HG02763 (cell line): ENCODE measurements at regions not wholly inside any gene's neighbourhood (a gene's known extent, or its start where the extent isn't known, plus 50 kb on each side); places are given as distances from the start of the nearest gene placed in this dataset.
"Not testable (repeated sequence)": the region's sequence is repeated elsewhere in the genome, so short reads cannot be mapped to it uniquely, and the experiment has no call there.

Source experiments
- ATAC-seq: cut with Tn5 transposase; IDR thresholded peaks from one replicate; pipeline ENCODE4 v1.9.1; 2021; ENCODE audit warnings: mild to moderate bottlenecking, moderate library complexity; ENCODE audit not compliant: unreplicated experiment

- ATAC-seq: no peak
Measured at GRCh38 chr2:19205983-19206533, 152.4 kb downstream of the OSR1 start.

DNA sequence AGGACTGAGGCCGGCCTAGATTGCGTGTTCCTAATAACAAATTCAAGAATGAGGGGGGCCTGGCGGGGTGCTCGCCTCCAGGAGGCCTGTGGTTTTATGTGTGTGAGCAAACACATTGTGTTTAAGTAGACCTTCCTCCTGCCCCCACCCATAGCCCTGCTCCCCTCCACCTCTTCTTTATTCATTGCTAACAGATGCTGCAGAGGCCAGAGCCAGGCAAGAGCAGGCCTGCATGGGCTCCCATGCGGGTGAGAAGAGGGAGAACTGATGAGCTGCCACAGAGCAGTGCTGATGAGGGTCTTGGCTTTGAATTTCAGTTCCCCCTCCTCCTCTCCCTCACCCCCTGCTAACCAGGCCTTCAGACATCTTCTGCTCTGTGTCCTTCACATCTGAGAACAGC lies 154.6 kb downstream of the OSR1 start:
- no peak for ATAC-seq

DNA sequence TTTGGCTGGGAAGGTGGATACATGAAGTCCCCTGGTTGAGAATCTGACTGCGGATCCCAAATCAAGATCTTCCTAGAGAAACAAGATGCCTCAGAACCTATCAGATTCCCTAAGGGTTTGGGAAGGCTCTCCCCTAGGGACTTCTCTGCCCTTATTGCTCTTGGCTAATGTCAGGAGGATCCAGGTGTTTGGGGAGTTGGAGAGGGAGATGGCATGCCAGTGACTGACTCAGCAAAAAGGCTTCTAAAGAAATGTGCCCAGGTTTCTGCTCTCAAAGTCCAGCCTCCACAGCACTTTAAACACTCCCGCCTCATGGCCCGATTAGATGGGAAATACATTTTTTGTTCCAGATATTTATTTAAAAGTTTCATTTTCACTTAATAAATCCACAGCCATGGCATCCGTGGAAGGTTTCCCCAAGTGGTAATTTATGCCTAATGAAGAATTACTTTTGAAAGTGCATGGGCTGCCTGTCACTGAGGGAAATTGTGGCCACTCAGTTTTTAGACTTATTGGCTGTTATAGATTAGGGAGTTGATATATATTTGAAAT lies 156.4 kb downstream of the OSR1 start:
- ATAC-seq: no peak

GRCh38 chr2:19198381-19198780 lies 160.0 kb downstream of the OSR1 start:
- ATAC-seq: no peak

DNA sequence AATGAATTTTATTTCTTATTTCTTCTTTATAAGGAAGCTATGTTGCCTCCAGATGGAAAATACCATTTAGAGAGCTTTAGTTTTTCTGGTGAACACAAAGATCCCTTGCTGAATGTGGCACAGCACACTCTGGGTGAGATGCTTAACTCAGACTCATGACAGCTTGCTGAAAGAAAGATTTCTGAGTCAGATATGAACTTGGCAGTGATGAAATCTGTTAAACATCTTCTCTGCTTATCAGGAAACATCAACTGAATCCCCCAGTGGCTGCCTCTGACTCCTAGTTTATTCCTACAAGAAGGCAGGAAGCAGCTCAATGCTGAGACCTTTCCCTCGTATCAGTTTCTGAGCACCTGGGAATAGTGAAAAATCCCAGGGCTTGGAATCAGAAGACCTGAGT lies 162.8 kb downstream of the OSR1 start:
- ATAC-seq: no peak

DNA sequence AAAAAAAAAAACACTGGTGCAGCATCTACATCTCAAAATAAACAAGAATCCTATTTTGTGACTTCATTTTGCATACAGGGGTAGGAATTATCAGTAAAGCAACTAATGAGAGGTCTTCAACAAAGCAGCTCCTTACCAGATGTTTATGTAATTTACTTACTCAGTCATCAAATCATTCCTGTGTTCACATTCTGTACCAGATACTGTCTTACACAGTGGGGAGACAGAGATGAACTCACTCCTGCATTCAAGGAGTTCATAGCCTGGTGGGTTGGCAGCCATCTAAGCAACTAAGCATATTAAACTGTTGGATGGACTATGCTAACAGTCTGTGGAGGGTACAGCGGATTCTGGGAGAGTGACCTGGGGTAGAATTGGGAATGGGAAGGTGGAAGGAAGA lies 169.0 kb downstream of the OSR1 start:
- ATAC-seq: no peak

GRCh38 chr2:19187323-19188020 lies 171.0 kb downstream of the OSR1 start:
- ATAC-seq: no peak

DNA sequence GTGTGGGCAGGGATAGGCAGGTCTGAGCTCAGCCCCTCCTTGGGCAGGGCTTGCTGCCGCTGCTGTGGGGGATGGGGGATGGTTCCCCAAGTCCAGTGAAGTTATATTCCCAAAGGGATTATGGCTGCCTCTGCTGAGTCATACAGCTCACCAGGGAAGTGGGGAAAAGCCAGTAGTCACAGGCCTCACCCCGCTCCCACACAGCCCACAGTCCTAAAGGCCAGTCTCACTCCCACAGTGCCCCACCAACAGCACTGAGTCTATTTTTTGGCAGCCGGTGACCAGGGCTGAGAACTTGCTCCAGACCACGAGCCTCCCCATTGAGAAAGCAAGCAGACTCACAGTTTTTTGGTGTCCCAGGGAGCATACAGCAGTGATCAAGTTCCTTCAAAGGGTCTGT lies 173.3 kb downstream of the OSR1 start:
- no peak for ATAC-seq

DNA sequence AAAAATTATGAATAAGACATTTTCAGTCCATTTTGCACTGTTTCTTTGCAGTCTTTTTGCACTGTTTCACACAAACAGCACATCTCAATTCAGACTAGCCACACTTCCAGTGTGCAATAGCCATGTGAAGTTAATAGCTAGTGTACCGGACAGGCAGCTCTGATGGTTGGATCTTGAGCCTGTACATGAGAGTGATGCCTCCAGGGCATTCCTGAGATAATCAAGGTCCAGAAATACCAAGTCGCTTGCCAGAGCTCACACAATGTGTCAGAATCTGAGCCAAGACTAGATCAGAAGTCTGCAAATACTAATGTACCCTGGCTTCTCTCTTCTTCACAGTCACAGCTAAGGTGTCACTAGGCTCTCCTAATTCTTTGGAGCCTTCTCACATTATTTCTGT lies 180.2 kb downstream of the OSR1 start:
- no peak for ATAC-seq

DNA sequence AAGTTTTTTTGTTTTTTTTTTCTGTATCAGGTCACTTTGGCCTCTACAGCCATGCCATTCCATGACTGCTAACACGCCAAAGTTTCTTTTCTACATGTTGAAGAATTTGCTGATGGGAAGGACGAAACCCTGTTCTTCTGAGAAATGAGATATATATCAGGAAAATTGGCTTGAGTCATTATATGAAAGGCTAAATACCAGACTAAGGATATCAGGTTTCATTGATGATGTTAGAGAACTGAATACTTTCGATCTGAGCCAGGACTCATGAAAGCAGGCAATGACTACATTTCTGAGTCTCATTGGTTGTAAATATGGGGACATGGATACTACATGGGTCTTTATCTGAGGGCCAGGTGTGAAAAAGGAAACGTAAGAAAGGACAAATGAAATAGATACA lies 181.4 kb downstream of the OSR1 start:
- ATAC-seq: no peak

DNA sequence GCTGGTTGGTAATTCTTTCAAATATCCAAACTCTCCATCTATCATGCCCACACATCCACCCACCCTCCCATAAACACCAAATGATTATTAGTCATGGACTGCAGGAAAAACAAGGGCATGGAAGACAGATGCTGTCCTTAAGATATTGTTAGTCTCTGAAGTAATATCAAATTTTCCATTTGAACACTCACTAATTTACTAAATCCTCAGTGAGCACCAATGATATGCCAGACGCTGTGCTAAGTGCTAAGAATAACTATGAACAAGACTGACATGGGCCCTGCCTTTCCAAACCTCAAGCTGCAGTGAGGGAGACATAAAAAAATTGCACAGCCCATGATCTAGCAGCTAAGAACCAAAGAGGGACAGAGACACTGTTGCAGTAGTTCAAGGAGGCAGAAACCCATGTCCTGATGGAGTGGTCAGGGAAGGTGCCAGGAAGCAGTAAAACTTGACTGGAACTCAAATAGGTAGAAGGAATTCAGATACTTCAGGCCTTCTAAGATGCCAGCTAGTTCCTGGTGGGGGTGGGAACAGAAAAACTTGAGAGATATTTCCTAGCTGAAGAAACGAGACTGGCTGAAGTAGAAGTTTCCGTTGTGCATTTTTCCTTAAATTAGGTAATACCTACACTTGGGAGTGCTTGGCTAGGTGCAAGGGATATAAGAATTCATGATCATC lies 182.1 kb downstream of the OSR1 start:
- ATAC-seq: no peak

GRCh38 chr2:19174176-19174575 lies 184.2 kb downstream of the OSR1 start:
- ATAC-seq: no peak

DNA sequence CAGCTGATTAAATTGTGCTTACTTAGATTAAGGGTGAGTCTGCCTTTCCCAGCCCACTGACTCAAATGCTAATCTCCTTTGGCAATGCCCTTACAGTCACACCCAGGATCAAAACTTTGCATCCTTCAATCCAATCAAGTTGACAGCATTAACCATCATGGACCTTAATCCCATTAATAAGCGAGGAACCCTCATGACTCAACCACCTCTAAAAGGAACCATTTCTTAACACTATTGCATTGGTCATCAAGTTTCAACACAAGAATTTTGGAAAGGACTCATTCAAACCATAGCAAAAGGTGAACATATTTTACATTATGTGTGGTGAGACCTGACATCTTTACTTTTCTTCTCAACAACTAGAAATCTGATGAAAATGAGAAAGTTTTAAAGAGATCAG lies 187.0 kb downstream of the OSR1 start:
- ATAC-seq: no peak

DNA sequence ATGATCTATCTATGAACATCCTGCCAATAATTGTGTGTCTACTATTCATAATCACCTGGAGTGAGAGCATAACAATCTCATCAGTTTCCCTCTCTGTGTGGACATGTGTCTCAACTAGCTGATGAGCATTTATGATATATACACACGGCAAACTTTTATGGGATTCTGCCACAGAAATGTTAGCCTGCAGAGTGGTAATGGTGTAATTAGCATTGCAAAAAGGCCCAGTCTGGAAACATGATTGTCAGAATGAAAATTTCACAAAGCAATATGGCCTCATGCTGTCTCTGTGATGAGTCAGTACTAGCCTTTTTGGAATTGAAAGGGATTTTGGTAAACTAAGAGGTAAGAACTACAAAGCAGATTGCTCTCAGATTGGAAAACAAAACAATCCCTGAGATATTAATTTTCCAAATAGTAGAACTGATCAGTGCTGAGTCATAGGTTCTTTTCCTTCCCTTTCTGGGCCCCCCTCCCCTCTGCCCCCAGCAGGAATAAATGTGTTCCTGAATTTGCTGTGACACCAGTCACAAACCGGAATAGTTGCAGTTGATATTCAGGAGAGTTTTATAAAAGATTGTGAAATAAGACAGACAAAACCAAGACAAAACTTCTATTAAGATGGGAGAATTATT lies 189.2 kb downstream of the OSR1 start:
- ATAC-seq: no peak

DNA sequence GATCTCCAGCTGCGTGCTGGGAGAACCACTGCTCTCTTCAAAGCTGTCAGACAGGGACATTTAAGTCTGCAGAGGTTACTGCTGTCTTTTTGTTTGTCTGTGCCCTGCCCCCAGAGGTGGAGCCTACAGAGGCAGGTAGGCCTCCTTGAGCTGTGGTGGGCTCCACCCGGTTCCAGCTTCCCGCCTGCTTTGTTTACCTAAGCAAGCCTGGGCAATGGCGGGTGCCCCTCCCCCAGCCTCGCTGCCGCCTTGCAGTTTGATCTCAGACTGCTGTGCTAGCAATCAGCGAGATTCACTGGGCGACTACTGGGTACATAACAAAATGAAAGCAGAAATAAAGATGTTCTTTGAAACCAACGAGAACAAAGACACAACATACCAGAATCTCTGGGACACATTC lies 194.3 kb downstream of the OSR1 start:
- ATAC-seq: not testable (repeated sequence)

GRCh38 chr2:19158896-19159295 lies 199.5 kb downstream of the OSR1 start:
- ATAC-seq: no peak

- ATAC-seq: no peak
Measured at GRCh38 chr2:19158211-19158610, 200.2 kb downstream of the OSR1 start.

- ATAC-seq: no peak
Measured at GRCh38 chr2:19156646-19157045, 201.8 kb downstream of the OSR1 start.

DNA sequence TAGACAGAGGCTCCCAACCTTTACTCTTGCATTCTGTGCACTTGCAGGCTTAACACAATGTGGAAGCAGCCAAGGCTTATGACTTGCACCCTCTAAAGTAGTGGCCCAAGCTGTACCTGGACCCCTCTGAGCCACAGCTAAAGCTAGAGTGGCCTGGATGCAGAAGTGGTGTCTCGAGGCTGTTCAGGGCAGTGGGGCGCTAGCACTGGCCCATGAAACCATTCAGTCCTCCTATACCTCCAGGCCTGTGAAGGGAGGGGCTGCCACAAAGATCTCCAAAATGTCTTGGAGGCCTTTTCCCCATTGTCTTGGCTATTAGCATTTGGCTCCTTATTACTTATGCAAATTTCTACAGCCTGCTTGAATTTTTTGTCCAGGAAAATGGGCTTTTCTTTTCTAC lies 207.7 kb downstream of the OSR1 start:
- ATAC-seq: no peak

DNA sequence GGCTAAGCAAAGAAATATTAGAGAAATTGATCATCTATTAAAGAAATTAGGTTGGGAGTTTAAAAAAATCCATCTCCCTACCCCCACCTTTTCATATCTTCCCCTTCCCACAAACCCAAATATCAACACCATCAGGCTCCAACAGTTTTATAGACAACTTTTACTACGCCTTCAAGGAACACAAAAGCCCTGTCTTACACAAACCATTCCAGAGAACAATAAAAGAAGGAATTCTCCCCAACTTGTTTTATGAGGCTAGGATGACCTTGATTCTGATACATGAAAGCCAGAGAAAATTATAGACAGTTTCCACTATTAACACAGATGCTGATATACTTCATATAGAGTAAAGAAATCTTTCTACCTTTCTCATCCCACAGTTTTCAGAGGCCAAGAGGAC lies 211.6 kb downstream of the OSR1 start:
- ATAC-seq: no peak

DNA sequence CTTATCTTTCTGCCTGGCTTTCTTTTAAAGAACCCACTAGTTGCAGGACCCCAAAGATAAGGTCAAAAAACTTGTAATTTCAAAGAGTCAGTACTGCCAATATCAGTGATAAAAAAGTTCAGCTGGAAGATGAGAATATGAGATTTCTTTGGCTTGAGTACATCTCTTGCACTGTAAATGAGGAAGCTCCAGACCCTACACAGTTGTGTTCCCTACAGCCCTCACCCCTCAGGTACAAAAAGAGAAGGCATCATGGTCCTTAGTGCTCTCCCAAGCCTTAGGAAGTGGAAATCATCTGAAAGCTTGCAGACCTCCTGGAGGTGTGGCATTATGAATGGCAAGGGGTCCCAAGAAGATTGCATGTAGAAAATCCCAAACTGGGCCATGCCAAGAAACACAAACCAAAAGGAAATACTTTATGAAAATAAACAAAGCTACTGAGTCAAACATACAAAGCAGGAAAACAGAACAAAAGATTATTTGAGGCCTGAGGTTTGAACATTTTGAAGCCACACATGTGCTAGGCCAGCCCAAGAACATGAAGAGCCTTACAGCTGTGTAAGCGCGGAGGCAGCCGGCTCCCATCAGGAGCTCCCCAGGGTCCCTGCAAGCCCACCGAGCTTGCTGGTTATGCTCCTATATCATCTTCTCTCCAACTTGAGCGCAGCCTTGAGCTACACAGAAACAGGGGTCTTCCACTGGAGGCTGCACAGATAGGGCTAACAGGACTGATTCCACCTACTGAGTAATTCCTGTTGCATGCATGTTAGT lies 217.0 kb downstream of the OSR1 start:
- ATAC-seq: no peak
